NCI-H774 (cell line): ENCODE measurements at regions not wholly inside any gene's neighbourhood (a gene's known extent, or its start where the extent isn't known, plus 50 kb on each side); places are given as distances from the start of the nearest gene placed in this dataset.
"Not testable (repeated sequence)": the region's sequence is repeated elsewhere in the genome, so short reads cannot be mapped to it uniquely, and the experiment has no call there.

Experiments used
- DNase-seq: peaks from one replicate; lab custom pipeline; 2025; lab: John Stamatoyannopoulos, UW

DNA sequence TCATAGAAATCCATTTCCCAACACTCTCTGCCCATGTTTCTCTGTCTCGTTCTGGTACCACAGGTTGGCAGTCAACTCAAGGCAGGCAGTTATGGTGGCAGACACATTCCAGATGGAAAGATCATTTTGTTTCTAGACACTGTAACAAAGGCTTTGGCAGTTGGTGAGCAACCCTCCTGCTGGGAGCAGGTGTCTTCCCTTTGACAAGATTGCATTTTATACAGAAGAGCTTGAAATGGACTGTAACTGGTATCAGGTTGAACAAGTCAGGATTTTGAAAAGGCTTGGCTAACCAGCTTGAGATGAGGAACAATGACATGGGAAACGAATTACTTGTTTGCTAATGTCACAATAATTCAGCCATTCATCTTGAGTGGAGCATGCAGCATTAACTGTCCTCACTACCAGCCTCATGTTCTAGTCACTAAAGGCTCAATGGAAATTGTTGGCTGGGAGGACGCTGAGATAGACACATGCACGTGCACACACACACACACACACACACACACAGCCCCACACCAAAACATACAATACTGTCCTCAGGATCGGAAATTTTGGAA, 170.0 kb downstream of the SEMA6D start:
- DNase-seq = peak; percentile 77

DNA sequence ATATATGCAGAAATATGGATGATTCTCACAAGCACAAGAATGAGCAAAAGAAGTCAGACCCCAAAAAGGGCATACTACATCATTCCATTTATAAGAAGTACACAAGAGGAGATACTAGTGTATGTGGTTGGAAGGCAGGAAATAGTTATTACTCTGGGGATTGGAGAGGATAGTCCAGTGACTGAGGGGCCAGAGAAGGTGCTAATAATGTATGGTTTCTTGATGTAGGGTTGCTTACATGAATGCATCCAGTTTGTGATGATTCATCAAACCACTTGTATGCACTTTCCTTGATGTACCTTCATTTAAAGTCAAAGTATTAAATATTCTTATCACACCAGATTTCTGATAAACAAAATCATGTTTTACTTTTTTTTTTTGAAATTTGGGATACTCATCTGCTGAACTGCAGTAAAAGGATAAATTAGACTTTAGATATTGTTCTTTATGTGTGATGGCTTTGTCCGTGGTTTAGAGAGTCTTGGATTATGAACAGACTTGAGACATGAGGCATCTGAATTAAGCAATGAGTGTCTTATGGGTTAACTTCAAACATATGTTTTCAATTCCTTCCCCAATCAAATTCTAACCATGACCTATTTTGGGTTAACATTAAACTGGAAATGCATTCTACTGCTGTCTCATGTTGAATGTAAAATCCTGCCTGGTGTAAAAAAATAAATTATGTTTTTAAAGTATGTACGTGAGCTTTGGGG, 171.2 kb downstream of the SEMA6D start:
- no peak for DNase-seq

DNA sequence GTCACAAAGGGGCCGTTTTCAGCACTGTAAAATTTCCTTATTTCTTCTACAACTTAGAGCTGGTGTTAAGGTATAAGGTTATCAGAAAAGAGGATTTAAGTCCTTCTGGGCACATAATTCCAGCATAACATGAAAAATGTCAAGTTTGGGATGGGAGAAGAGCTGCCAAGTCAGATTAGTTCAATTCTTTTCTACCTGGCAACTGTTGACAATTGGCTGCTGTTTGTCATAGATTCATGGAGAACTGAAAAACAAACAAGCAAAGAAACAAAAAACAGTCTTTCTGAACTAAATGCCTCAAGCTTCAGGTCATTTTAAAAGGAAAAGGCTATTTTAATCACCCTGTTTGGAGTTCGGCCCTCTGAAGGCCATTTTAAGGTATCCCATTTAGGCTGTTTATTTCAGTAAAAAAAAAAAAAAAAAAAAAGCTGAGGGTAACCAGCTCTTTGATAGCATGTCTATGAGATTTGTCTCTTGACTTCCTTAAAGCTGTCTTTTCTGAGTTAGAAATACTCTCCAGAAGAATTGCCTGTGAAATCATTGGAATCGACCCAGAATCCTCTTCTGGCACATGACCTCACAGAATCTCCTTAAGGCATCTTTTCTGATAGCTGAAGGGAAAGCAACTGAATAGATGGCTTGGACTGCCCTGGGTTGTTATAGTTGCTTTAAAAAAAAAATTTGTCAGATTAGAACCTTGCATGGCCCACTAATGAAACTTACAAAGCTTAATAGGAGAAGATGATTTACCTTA, 173.3 kb downstream of the SEMA6D start:
- DNase-seq = no peak

DNA sequence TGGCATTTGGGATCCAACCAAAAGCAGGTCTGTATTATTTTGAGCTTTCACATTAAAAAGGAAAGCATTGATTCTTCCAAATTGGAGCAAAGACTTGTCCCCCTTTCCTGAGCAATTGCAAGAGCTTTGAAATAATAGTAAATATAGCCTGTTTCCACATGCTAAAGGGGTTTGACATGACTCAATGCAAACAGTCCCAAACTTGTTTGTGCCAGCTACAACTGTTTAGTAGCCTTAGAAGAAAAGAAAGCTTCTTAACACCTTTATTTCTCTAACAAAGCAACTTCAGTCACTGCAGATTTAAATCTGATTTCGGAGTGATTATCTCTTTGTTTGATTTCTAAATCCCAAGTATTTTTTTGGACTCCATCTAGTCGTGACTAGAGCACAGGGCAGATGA, 180.2 kb downstream of the SEMA6D start:
- no peak for DNase-seq

DNA sequence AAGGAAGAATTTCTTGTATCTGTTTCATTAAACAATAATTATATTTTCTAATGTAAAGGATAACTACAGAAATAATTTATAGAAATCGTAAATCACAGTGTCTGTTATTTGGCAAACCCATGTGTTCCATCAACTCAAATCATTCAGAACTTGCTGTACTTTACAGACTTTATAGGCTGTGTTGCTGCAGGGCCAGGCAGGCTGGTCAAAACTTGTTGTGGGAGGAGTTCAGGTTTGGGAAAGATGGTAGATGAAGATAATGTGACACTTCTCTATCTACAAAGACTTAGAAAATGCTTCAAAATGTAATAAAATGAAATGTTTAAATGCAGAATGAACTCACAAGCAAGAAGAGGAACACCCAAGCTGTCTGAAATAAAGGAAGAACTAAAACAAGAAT, 183.4 kb downstream of the SEMA6D start:
- DNase-seq = no peak

DNA sequence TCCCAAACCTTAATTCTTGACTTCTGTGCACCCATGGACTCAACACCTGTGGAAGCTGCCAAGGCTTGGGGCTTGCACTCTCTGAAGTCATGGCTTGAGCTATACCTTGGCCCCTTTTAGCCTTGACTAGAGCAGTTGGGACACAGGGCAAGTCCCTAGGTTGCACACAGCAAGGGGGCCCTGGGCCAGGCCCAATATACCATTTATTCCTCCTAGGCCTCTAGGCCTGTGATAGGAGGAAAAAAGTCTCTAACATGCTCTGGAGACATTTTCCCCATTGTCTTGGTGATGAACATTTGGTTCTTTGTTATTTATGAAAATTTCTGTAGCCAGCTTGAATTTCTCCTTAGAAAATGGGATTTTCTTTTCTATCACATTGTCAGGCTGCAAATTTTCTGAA, 186.1 kb downstream of the SEMA6D start:
- DNase-seq = no peak

DNA sequence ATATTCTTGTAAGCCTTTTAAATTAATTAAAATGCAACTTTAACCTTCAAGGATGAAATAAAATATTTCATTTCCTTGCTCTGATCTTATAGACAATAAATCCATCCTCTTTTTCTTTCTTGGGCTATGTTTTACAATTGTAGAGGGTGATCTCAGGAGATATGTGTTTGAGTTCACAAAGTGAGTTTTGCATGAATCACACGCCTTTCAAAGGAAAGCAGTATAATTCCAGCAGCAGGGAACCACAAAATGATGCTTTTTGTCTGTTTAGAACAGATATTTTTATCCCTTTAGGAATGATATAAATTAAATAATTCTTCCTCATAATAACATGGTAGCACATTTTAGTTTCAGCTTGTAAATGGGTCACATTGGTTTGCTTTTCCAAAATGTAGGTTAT, 191.2 kb downstream of the SEMA6D start:
- DNase-seq = no peak

DNA sequence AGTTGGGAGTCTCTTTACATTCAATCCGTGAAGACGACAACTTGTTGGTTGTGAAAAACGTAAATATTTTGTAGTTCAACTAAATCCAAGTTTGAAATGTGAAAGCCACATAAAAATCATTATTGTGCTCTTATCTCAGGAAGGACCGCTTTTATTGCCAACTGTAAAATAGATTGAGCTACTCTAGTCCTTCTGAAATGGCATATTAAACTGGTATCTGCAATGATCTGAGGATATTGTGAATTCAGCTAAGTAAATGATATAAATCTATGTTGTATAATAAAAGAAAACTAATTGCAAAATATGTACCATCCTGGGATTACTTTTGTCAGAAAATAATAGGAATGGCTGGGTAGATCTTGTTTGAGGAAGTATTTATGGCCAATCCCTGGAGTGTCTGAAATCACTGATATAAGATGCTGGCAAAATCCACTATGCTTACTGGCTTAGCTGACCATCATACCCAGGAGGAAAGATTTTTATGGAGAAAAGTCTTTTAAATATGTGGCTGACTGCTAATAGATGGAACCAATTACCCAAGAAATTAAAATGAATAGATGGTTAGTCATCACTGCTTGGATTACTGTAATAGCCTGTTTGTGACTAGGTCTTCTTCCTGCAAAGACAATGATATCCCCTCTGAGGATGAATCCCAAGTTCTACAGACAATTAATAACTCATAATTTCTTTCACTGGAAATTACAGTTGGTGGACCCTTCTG, 191.8 kb downstream of the SEMA6D start:
- DNase-seq = no peak

DNA sequence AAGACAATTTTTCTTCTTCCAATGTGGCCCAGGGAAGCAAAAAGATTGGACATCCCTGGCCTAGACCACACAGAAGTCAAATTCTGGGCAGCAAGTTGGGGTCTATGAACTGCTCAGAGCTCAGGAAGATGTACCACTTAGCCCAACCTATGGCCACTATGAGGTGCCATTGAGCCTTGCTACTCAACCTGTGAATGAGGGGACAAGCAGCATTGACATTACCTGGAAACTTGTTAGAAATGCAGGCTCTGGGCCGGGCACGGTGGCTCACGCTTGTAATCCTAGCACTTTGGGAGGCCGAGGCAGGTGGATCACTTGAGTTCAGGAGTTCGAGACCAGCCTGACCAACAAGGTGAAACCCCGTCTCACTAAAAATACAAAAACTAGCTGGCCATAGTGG, 195.6 kb downstream of the SEMA6D start:
- not testable (repeated sequence) for DNase-seq

DNA sequence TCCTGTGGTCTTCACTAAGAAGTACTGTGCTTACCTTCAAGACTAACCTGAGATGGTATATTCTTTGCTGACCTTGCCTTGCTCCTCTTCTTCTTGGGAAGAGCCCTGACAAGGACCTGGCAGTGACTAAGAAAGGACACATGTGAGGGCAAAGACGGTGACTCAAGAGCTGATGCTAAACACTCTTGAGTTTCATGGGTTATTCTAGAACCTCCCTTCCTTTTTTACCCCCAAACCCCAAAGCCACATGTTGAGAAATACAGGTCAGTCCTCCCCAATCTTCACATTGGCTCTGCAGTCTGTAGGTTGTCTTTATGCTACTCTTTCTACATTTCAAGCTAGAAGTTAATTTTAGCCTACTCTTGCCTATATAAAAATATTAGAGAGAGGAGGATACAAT, 200.6 kb downstream of the SEMA6D start:
- no peak for DNase-seq

DNA sequence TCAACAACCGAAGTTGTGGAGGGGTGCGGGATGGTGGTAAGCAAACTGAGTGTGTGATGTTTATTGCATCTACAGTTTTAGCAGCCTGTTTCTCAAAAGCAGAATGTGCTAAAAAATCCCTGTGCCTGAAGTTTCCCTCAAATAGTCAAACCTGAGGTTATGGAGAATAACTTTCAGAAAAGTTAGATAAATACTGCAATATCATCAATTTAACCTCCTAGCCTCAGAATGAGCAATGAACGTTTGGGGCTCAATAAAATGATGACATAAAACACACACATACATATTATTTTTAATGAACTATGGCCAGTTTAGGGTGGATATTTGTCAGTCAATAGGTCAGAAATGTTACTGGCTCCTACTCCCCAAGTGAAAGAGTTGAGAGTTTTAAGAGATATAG, 201.6 kb downstream of the SEMA6D start:
- no peak for DNase-seq

DNA sequence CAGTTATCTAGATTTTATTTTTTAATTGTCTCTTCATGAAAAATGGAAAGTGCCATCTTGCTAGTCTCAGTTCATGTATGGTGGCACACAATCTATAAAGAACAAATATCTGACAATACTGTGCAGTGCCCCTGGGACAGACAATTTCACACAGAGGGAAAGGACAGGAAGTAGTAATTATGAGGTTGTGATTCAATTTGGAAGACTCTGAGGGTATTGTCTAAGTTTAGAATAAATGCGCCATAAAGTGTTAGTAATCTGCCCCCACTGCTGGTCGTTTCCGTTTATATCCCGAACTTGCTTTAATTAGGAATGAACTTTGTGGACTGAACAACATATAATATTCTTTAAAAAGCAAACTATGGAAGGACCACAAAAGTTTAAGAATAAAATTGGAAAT, 196.4 kb upstream of the SLC24A5 start:
- no peak for DNase-seq

DNA sequence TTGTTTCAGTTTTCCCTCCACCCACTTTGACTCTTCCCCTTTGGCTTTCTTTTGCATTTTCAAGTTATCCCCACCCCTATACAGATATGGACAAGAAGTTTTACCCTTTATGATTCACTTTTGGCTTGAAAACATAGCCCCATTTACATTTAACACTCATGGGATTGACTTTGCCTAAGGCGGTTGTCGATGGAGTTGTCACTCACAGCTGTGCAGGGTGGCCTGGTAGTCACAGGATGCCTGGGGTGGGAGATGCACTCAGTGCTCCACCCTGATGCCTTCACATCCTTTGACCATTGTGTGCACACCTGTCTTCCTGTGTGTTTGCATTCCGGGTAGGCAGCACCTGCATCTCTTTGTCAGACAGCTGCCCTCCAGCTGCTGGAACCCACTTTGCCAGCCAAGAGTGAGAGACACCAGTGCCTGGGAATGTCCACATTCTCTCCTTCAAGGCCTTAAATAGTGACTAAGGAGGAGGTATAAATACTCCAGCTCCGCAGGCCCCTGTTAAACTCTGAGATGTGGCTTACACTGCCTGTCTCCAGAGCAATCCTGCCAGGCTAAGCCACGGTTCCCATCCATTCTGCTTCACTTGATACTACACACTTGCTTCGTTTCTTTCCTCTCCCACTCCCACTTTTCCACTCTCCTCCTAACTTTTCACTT, 191.5 kb upstream of the SLC24A5 start:
- peak; percentile 77 for DNase-seq

DNA sequence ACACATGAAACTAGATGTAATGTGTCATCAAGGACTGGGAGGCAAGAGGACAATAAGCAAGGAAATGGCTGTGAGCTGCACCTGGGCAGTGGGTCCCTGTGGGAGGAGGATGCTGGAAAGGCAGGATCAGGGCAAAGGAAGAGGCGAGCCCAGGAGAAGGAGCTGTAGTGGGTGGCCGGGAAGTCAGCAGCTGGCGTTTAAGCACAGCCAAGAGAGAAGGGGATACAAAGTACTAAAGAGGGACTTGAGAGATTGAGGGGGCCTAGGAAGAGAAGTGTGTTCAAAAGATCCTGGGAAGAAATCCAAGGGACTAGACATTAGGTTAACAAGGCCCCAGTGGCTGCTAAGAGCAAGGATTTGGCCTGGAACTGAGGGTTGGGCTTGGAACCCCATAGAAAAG, 188.5 kb upstream of the SLC24A5 start:
- no peak for DNase-seq

DNA sequence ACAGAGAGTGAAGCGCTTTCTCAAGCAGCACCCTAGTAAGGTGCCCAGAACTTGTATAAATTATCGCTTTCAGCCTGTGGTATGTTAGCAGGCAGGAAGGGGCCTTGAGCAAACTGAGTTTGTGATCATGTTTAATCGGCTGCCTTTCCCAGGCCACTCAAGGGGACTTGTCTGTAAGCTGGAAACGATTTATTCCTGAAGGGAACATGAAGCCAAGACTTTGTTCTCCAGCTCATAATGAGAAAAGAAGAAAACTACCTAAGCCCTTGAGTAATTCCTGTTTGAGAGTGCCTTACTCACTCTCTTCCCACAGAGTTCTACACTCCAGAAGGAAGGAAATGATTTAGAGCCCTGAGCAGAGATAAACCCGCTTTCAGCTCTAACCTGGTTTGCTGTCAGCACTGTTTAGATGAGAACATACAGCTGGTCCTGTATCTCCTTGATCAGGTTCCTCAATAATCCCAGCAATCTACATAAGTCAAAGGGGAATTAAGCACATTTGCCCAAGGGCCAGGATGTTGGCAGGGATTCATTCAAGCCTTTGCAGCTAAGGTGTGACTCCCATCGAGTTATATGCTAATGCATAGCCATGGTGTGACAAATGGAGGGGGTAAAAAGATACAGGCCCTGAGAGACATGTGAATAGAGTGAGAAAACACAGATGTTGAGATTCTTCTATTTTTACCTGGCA, 187.7 kb upstream of the SLC24A5 start:
- DNase-seq = no peak

DNA sequence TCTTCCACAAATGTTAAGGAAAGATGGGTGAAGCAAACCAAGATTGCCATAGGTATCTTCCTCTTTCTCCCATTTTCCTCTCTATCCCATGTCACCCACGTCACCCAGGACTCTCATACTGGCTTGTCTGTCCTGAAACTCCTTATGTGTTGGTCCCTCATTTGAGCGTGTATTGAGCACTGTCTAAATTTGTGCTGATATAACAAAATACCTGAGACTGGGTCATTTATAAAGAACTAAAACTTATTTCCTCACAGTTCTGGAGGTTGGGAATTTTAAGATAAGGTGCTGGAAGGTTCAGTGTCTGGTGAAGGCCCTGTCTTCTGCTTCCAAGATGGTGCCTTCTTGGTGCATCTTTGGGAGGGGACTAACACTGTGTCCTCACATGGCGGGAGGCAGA, 186.9 kb upstream of the SLC24A5 start:
- DNase-seq = no peak

DNA sequence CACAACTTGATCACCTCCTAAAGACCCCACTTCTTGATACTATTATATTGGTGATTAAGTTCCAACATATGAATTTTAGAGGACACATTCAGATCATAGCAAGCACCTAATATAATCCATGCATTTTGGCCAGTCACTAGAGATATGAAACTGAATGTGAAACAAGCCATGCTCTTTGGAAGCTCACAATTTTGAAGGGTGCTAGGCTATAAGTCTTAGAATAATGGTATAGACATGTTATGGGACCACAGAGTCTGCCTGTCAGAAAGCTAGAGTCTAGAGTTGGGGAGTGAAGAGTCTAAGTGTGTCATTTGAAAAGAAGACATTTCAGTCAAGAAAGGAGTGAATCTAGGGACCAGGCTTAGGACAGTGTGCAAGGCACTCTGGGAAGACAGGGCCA, 186.4 kb upstream of the SLC24A5 start:
- DNase-seq = no peak

DNA sequence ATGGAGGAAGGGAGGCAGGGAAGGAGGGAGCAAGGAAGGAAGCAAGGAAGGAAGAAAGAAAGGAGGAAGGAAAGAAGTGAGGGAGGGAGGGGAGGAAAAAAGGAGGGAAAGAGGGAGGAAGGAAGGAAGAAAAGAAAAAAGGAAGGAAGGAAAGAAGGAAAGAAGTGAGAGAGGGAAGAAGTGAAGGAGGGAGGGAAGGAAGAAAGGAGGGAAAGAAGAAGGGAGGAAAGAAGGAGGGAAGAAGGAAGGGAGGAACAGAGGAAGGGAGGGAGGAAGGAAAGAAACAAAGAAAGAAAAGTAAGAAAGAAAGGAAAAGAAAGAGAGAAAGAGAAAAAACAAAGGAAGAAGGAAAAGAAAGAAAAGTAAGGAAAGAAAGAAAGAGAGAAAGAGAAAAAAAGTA, 183.0 kb upstream of the SLC24A5 start:
- DNase-seq = no peak

DNA sequence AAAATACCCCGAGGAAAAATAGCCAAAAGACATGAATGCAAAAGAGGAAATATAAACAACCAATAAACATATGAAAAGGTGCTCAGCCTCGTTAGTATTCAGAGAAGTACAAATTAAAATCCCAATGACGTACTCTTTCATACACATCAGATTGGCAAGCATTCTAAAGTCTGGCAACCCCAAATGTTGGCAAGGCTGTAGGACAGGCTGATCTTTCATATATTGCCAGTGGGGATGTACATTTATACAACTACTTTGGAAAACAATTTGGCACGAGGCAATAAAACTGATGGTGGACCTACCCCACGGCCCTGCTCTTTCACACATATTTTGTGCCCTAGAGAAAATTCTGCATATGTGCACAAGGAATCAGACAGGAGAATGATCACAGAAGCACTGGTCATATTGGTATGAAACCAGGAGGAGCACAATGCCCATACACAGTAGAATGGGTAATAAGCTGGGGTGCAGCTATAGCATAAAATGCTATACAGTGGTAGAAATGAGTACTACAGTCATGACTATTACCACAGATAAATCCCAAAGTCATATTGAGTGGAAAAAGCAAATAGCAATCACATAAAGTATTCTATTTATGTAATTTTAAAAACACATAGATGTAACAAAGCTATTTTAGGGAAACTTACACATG, 176.0 kb upstream of the SLC24A5 start:
- no peak for DNase-seq

DNA sequence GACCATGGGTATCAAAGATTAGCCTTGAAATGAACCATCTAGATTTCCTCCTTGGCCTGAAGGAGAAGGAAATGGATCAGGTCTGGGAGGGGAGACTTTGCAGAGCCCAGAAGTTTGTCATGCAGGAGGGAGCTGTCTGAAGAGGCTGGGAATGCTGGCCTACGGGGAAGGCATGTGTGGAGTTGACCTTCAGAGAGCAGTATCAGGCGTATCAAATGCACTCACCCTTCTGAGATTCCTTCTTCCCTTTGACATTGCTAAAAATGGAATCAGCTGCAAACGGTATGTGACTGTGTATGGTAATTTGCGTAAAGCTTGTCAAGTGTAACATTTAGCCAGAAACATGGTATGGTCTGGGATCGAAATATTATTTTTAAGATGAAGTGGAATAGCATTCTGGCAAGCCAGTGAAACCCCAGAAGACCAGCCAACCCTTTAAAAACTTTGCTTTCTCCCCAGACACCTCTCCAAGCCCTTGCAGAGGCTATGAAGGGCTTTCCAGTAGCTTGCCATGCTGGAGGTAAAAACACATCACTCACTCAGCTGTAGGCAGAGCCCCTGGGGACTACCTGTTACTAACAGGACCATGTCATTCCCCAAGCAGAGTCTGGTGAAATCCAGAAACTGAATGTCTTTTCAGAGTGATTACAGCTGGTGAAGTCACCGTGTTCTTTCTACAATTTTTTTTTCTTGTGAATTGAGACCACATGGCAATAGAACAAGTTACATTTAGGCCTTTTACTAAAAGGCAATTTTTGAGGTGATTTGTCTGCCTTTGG, 174.7 kb upstream of the SLC24A5 start:
- DNase-seq = no peak
